SK-N-MC (cell line): ENCODE measurements at regions not wholly inside any gene's neighbourhood (a gene's known extent, or its start where the extent isn't known, plus 50 kb on each side); places are given as distances from the start of the nearest gene placed in this dataset.

ENCODE experiments used
- DNase-seq: peaks from one replicate; pipeline ENCODE4 v3.0.0-alpha.2; 2011; ENCODE audit warnings: low read depth, low spot score
- H3K27ac ChIP-seq: fragments of 200-600 bp; sonication (generic); 2 replicates; pipeline ENCODE4 v1.5.1; 2016; ENCODE audit warnings: mixed run types
- H3K36me3 ChIP-seq: fragments of 200-600 bp; sonication (generic); 2 replicates; pipeline ENCODE4 v1.6.1; 2017; ENCODE audit warnings: antibody characterized with exemption, low read length, mixed read lengths; ENCODE audit not compliant: insufficient read depth
- H3K4me3 ChIP-seq: fragments of 200-600 bp; sonication (generic); 2 replicates; pipeline ENCODE4 v1.5.1; 2016
- H3K9ac ChIP-seq: fragments of 200-600 bp; sonication (generic); 2 replicates; pipeline ENCODE4 v1.8.0; 2017; ENCODE audit warnings: mixed run types, mixed read lengths; ENCODE audit not compliant: insufficient read length
- H3K9me3 ChIP-seq: fragments of 200-600 bp; sonication (generic); 2 replicates; pipeline ENCODE4 v1.6.1; 2017; ENCODE audit warnings: low read depth, mild to moderate bottlenecking, antibody characterized with exemption, low read length, moderate library complexity, mixed read lengths
- EZH2 ChIP-seq: fragments of 200-600 bp; sonication (generic); IDR thresholded peaks from one replicate; pipeline ENCODE4 v1.6.1; 2017; ENCODE audit warnings: antibody characterized with exemption
- FOXP2 ChIP-seq: optimal IDR thresholded peaks from 2 replicates; pipeline ENCODE3; 2011; ENCODE audit warnings: mild to moderate bottlenecking, moderate library complexity; ENCODE audit not compliant: insufficient read depth; ENCODE audit errors: extremely low read length, control extremely low read depth
- POLR2AphosphoS5 ChIP-seq: IDR thresholded peaks from 2 replicates; pipeline ENCODE4 v1.6.1; 2012; ENCODE audit warnings: mild to moderate bottlenecking, low read depth, low read length, borderline replicate concordance

DNA sequence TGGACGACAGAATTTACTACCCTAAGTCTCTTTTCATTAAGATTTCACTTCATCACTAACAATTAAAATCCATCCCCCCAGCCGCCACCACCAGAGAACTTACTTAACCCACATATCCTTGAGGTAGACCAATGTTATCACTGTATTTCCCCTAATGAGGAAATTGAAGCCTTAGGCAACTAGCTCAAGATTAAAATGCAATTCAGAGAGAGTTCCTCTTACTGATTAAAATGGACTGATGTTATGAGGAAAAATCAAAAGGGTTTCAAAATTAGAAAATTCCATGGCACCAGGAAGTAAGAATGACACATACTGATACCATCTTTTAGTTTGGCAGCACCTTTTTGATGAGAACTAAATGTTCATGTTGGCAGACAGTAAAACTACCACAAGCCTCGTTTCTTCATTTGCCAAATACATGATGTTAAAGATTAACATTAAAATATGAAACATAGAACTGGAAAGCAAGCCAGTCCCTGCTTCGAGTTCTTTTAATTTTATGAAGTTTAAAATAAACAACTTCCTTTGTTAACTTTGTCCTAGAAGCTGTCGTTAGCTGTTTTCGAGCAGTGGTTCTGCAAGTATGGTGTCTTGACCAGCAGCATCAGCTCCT lies 69.3 kb upstream of the CCDC160 start:
- no peak overlapping the region for H3K4me3 ChIP-seq
- no peaks in the 10 kb centered on the region for H3K9me3 ChIP-seq
- no peak for DNase-seq
- no peak overlapping the region for H3K27ac ChIP-seq
- H3K9ac ChIP-seq: no peak overlapping the region
- TF ChIP-seq FOXP2 (no peak), EZH2 (no peak), POLR2AphosphoS5 (no peak)
- H3K36me3 ChIP-seq: no peaks in the 10 kb centered on the region

DNA sequence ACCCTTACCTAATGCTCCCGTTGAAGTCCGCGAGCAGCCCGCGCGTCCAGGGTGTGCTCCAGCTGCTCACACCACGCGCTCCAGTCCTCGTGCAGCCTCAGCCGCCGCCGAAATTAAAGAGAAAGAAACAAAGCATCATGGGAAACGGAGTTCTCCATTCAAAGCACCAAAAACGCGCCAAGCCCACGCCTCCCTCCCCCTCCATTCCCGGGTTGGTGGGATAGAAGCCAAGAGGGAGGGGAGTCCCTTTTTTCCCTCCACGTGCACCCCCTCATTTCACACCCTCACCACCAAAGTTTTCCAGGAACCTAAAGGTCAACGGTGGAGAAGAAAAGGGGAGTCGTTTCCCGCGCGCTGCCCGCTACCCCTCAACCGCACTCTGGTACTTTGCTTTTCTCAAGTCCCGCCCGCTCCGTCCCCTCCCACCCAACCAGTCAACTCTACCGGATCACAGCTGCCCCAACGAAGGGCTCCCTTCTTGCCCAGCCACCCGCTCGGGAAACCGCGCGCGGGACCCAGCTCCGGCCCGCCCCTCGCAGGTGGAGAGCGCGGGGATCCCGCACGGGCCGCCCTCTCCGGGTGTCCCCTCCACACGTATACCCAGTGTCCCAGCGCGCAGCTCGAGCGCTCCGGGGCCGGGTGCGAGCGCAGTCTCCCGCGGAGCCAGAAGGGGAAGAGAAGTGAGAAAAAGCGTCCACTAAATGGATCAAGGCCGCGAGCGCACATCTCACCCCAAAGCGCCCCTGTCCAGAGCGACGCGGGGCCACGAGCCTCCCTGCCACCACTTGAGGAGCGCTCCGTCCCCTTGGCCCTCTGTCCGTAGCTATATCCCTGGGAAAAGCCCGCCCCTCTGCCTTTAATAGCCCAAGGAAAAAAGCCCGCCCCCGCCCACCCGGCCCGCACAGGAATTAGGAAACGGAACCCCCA lies 65.1 kb upstream of the CCDC160 start:
- TF ChIP-seq FOXP2 (no peak), POLR2AphosphoS5 (no peak), EZH2 (no peak)
- Histone ChIP-seq H3K36me3 (no peaks in the 10 kb centered on the region), H3K9me3 (no peaks in the 10 kb centered on the region), H3K9ac (no peak overlapping the region), H3K27ac (no peak overlapping the region), H3K4me3 (peak overlapping the region; percentile 69)
- no peak for DNase-seq

DNA sequence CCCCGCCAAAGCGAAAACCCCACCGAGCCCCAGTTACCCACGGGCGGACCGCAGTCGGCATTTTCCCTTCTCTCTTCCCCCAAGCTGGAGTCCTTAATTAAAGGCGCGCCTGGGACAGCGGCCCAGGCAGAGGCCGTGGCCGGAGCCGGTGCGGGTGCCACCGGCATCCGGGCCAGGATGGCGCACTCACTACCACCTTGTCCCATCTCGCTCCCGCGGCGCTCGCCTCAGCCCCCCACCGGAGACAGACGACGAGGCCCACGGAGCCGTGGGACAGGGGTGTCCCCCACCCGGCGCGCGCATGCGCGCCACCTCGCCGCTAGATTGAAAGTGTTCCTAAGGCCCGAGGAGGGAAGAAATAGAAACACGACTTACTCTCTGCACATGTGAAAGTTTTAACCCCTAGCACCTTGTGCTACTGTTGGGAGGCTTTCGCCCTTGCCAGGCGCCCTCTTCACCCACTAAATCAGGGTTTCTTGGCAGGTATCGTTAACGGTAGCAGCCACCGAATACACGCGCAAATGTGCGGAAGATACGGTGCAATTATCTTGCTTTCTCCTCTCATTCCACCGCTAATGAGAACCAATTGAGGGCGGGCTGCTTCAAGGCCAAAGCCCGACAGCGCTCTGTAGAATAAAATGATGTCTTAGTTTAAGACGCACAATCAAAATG lies 64.3 kb upstream of the CCDC160 start:
- H3K27ac ChIP-seq: no peak overlapping the region
- no peak overlapping the region for H3K9ac ChIP-seq
- H3K9me3 ChIP-seq: no peaks in the 10 kb centered on the region
- peak overlapping the region; percentile 69 for H3K4me3 ChIP-seq
- DNase-seq: no peak
- no peaks in the 10 kb centered on the region for H3K36me3 ChIP-seq
- TF ChIP-seq EZH2 (no peak), POLR2AphosphoS5 (no peak), FOXP2 (no peak)

GRCh38 chrX:134173541-134174272 lies 63.3 kb upstream of the CCDC160 start:
- TF ChIP-seq EZH2: peak; percentile 57
- TF ChIP-seq POLR2AphosphoS5: no peak
- Histone ChIP-seq H3K9me3 (no peaks in the 10 kb centered on the region), H3K9ac (no peak overlapping the region), H3K4me3 (no peak overlapping the region), H3K36me3 (no peaks in the 10 kb centered on the region), H3K27ac (no peak overlapping the region)
- DNase-seq: no peak

GRCh38 chrX:134174273-134174660 lies 62.7 kb upstream of the CCDC160 start:
- no peaks in the 10 kb centered on the region for H3K9me3 ChIP-seq
- H3K27ac ChIP-seq: no peak overlapping the region
- no peak for TF ChIP-seq FOXP2
- TF ChIP-seq POLR2AphosphoS5: no peak
- no peak for TF ChIP-seq EZH2
- no peak for DNase-seq
- H3K36me3 ChIP-seq: no peaks in the 10 kb centered on the region
- no peak overlapping the region for H3K4me3 ChIP-seq
- H3K9ac ChIP-seq: no peak overlapping the region

DNA sequence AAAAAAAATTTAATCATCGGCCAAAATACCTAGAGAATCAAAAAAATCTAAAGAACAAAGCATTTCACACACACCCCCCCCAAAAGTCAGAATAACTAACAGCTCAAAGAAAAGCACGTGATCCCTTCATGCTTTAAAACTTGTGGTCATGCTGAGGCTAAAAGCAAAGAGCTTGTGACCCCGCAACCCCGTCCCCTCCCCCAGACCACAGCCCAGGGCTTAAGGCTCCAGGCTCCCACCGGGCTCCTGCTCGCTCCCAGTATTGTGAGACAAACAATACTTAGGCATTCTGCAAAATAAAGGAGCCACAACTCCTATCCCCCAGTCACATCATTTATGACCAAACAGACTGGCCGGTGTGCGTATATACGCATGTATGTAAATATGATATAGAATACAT lies 62.1 kb upstream of the CCDC160 start:
- Histone ChIP-seq H3K4me3 (no peak overlapping the region), H3K9ac (no peak overlapping the region), H3K27ac (no peak overlapping the region), H3K36me3 (no peaks in the 10 kb centered on the region), H3K9me3 (no peaks in the 10 kb centered on the region)
- TF ChIP-seq EZH2 (no peak), POLR2AphosphoS5 (no peak), FOXP2 (no peak)
- DNase-seq: no peak

DNA sequence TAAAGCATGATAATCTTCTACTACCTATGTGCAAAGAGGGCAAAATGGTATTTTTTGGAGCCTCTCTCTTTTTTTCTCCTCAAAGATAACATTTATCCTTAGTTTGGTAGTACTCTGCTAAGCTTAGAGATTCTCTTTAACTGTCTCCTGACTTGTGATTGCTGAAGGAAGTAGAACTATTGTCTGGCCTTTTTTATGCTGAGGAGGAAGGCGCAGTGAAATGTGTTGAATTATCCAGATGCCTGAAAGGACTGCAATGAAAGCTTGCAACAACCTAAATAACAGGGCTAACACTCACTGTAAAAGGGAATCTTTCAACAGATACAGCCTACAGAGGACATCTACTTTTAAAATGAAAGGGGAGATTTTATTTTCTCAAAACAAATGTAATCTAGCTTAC lies 59.5 kb upstream of the CCDC160 start:
- TF ChIP-seq FOXP2 (no peak), EZH2 (no peak), POLR2AphosphoS5 (no peak)
- H3K36me3 ChIP-seq: no peaks in the 10 kb centered on the region
- H3K9ac ChIP-seq: no peak overlapping the region
- H3K9me3 ChIP-seq: no peaks in the 10 kb centered on the region
- H3K27ac ChIP-seq: no peak overlapping the region
- H3K4me3 ChIP-seq: no peak overlapping the region
- no peak for DNase-seq

GRCh38 chrX:134180601-134181274 lies 56.2 kb upstream of the CCDC160 start:
- no peak for DNase-seq
- H3K9ac ChIP-seq: no peak overlapping the region
- H3K4me3 ChIP-seq: no peak overlapping the region
- no peak overlapping the region for H3K27ac ChIP-seq
- no peaks in the 10 kb centered on the region for H3K36me3 ChIP-seq
- no peak for TF ChIP-seq POLR2AphosphoS5
- no peak for TF ChIP-seq EZH2
- no peak for TF ChIP-seq FOXP2
- H3K9me3 ChIP-seq: no peaks in the 10 kb centered on the region
